ENCODE measurements at regions not wholly inside any gene's neighbourhood (a gene's known extent, or its start where the extent isn't known, plus 50 kb on each side); places are given as distances from the start of the nearest gene placed in this dataset.
"Not testable (repeated sequence)": the region's sequence is repeated elsewhere in the genome, so short reads cannot be mapped to it uniquely, and the experiment has no call there.

DNA sequence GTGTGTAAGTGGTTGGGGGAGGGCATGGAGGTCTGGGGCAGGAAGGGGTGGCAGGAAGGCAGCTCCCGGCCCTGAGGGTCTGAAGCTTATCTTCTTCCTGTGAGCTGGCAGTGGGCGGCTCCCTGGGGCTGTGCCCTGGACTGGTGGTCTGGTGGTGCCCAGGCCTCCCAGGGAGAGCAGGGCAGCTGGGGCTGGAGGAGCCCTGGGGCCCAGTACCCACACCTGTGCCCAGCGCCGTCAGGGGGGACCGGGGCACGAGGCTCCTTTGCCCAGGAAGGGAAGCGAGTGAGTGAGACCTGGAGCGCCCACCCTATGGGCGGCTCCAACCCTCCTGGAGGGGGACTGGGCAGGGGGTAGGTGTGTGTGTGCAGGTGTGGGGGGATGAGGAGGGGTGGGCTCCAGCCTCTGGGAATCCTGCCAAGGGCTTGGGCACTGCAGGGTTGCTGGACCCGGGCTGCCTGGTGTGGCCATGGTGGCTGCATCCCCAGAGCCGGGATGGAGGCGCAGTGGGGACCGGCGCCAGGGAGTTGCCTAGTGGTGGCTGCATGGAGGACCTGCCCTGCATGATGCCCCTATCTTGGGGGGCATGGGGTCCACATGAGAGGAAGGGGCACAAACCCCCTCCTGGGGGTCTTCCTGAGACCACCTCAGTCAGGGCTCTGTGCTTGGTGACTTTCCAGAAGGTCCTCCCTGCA, 353.6 kb downstream of the TMEM121 start:
- H3K36me3 ChIP-seq = no peaks in the 10 kb centered on the region
- no peaks in the 10 kb centered on the region for H3K9me3 ChIP-seq
- no peaks in the 10 kb centered on the region for H3K4me1 ChIP-seq
- intact Hi-C loops (cut with DNase I; ENCODE audit: low total_unique reads) = no loop called here
- no peak overlapping the region for H3K4me3 ChIP-seq
- TF ChIP-seq, protein P1, sequence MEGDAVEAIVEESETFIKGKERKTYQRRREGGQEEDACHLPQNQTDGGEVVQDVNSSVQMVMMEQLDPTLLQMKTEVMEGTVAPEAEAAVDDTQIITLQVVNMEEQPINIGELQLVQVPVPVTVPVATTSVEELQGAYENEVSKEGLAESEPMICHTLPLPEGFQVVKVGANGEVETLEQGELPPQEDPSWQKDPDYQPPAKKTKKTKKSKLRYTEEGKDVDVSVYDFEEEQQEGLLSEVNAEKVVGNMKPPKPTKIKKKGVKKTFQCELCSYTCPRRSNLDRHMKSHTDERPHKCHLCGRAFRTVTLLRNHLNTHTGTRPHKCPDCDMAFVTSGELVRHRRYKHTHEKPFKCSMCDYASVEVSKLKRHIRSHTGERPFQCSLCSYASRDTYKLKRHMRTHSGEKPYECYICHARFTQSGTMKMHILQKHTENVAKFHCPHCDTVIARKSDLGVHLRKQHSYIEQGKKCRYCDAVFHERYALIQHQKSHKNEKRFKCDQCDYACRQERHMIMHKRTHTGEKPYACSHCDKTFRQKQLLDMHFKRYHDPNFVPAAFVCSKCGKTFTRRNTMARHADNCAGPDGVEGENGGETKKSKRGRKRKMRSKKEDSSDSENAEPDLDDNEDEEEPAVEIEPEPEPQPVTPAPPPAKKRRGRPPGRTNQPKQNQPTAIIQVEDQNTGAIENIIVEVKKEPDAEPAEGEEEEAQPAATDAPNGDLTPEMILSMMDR (IDR thresholded peaks at IDR 0.05) = no peak
- TF ChIP-seq POLR2A (IDR thresholded peaks at IDR 0.05) = no peak
- peak; percentile 3 to 9 for DNase-seq
- H3K27me3 ChIP-seq = no peaks in the 10 kb centered on the region
- no peak overlapping the region for H3K27ac ChIP-seq

DNA sequence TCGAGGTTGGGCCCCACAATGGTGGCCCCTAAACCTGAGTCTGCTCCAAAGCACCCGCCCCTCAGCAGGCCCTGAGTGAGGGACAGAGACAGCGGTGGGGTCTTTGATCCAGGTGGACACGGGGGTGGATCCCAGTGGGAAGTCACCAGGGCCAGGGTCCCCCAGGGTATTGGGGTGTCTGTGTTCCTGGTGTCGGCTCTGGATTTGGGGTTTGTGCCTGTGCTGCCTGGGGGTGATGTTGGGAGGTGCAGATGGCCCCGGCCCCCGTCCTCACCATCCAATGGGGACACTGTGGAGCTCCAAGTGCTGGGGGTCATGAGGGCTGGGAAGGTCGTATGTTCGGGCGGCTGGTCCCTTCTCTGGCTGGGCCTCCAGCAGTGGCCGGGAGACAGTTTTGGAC, 354.2 kb downstream of the TMEM121 start:
- intact Hi-C loops (cut with DNase I; ENCODE audit: low total_unique reads) = no loop called here
- H3K4me1 ChIP-seq = no peaks in the 10 kb centered on the region
- no peak overlapping the region for H3K27ac ChIP-seq
- TF ChIP-seq, protein P1 (IDR thresholded peaks at IDR 0.05) = no peak
- TF ChIP-seq POLR2A (IDR thresholded peaks at IDR 0.05) = no peak
- H3K9me3 ChIP-seq = no peaks in the 10 kb centered on the region
- DNase-seq = peak; percentile 6 to 7
- H3K36me3 ChIP-seq = no peaks in the 10 kb centered on the region
- no peaks in the 10 kb centered on the region for H3K27me3 ChIP-seq
- H3K4me3 ChIP-seq = no peak overlapping the region

DNA sequence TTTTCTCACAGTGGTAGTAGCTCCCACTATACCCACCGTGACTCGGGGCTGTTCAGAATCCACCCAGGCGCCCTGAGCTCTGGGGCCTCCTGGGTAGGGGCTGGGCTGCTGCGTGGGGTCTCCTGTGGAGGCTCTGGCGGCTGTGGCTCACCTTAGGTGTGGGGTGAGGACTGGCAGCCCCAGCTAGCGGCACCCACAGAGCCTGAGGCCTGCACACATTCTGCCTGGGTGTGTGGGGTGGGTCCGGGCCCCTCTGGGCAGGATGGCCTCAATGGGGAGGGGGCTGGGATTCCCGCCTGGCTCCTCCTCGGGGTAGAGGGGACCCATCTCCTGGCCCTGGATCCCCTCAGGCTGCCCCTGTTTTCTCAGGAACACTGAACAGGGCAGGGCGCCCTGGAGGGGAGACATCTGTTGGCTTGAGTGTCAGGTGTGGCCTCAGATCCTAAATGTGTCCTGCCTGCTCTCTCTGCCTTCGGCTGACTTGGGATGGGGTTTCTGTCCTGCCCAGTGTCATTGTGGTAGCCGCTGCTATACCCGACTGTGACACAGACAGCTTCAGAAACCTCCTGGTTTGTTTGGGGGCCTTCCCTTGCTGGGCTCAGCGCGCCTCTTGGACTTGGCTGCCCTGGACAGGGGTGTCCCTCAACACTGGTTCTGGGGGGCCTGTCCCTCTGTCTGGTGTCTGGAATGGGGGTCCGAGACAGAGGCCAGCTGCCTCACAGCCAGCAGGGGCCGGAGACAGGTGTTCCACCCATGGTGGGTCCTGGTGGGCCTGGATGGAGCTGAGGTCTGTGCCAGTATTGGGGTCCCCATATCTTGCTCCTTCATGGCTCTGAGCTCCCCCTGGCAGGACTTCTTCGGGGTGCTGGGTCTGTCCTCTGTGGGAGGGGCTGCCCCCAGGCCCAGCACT, 354.9 kb downstream of the TMEM121 start:
- H3K4me3 ChIP-seq = no peak overlapping the region
- H3K9me3 ChIP-seq = no peaks in the 10 kb centered on the region
- intact Hi-C loops (cut with DNase I; ENCODE audit: low total_unique reads) = no loop called here
- peak; percentile 6 to 8 for DNase-seq
- H3K27me3 ChIP-seq = no peaks in the 10 kb centered on the region
- TF ChIP-seq, protein P1 (IDR thresholded peaks at IDR 0.05) = no peak
- TF ChIP-seq POLR2A (IDR thresholded peaks at IDR 0.05) = no peak
- H3K4me1 ChIP-seq = no peaks in the 10 kb centered on the region
- H3K36me3 ChIP-seq = no peaks in the 10 kb centered on the region
- no peak overlapping the region for H3K27ac ChIP-seq

DNA sequence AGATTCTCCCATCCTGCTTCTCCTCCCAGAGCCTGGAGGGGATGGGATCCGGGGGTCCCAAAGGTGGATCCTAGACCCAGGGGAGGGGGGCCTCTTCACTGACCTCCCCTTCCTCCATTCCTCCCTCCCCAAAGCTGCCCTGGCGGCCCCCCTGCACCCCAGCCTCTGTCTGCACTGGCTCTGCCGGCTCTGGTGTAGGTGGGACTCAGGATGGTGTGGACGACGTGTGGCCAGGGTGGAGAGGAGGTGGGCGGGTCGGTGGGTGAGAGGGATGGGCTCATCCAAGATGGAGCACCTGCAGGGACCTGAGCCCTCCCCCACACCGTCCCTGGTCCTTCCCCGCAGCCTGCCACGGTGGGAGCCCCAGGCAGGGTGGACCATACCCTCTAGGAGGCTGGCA, 355.6 kb downstream of the TMEM121 start:
- H3K9me3 ChIP-seq; H3K4me3 ChIP-seq; H3K4me1 ChIP-seq; H3K27ac ChIP-seq; H3K36me3 ChIP-seq; intact Hi-C loops (cut with DNase I; ENCODE audit: low total_unique reads); H3K27me3 ChIP-seq: not testable (repeated sequence)
- DNase-seq = peak; percentile 4 to 6

DNA sequence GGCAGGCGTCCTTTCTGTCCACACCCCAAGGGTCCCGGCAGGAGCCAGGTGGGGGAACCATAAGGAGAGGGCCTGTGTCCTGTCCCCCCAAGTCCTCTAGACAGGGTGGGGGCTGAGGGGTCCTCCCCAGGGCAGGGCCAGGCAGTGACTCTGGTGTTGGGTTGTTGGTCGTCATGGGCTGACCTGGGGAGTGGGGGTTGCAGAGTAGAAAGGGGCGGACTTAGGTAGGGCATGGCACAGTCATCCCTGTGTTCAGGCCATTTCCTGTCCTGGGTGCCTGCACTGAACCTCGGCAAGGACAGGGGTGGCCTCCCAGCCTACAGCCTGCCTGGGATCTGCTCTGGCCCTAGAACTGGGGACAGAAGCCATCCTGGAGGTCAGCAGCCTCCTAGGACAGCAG, 356.2 kb downstream of the TMEM121 start:
- DNase-seq = peak; percentile 1 to 5

More for the DNA sequence above, 356.2 kb downstream of the TMEM121 start:
- intact Hi-C loops (cut with DNase I; ENCODE audit: low total_unique reads) = no loop called here
- Histone ChIP-seq H3K36me3 (no peaks in the 10 kb centered on the region), H3K27ac (no peak overlapping the region), H3K27me3 (no peaks in the 10 kb centered on the region), H3K4me3 (no peak overlapping the region), H3K4me1 (no peaks in the 10 kb centered on the region), H3K9me3 (no peaks in the 10 kb centered on the region)
- TF ChIP-seq, protein P1 (IDR thresholded peaks at IDR 0.05) = no peak
- no peak for TF ChIP-seq POLR2A (IDR thresholded peaks at IDR 0.05)
